SK-N-SH (cell line): ENCODE measurements at regions not wholly inside any gene's neighbourhood (a gene's known extent, or its start where the extent isn't known, plus 50 kb on each side); places are given as distances from the start of the nearest gene placed in this dataset.

Experiments
- CHD2 ChIP-seq: fragments of 150-350 bp; IDR thresholded peaks from 2 replicates; pipeline ENCODE4 v1.6.1; 2018; ENCODE audit warnings: low read length; ENCODE audit not compliant: partially characterized antibody
- TEAD4 ChIP-seq: IDR thresholded peaks from 2 replicates; pipeline ENCODE4 v1.4.0; 2012; ENCODE audit warnings: mild to moderate bottlenecking, borderline replicate concordance; ENCODE audit not compliant: insufficient read depth
- TF ChIP-seq, protein P1 (sequence below): fragments of 200-600 bp; sonication (generic); IDR thresholded peaks from 2 replicates; pipeline ENCODE4 v1.6.1; 2017; ENCODE audit warnings: antibody characterized with exemption, mild to moderate bottlenecking, moderate library complexity
- TF ChIP-seq, protein P2 (sequence below): IDR thresholded peaks from 2 replicates; pipeline ENCODE4; 2012

DNA sequence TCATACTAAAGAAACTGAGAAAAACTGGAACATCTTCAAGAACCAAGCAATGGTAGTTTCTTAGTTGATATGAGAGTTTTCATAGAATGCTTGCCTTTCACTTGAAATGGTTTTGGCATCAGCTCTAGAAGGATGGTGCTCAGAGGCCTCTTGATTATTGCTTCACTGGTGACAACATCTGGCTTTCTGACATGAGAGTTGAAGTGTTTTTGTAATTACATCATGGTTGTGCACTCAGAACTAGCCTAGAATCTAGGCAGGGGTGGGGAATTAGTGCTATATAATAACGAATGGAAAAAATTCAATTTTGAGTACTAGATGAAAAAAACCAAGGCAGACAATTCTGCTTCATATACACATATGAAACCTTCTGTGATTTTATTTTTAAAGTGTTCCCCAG, 172.8 kb upstream of the LMNTD1 start:
- TF ChIP-seq, protein P1, sequence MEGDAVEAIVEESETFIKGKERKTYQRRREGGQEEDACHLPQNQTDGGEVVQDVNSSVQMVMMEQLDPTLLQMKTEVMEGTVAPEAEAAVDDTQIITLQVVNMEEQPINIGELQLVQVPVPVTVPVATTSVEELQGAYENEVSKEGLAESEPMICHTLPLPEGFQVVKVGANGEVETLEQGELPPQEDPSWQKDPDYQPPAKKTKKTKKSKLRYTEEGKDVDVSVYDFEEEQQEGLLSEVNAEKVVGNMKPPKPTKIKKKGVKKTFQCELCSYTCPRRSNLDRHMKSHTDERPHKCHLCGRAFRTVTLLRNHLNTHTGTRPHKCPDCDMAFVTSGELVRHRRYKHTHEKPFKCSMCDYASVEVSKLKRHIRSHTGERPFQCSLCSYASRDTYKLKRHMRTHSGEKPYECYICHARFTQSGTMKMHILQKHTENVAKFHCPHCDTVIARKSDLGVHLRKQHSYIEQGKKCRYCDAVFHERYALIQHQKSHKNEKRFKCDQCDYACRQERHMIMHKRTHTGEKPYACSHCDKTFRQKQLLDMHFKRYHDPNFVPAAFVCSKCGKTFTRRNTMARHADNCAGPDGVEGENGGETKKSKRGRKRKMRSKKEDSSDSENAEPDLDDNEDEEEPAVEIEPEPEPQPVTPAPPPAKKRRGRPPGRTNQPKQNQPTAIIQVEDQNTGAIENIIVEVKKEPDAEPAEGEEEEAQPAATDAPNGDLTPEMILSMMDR: no peak
- TF ChIP-seq TEAD4: no peak
- TF ChIP-seq, protein P2, sequence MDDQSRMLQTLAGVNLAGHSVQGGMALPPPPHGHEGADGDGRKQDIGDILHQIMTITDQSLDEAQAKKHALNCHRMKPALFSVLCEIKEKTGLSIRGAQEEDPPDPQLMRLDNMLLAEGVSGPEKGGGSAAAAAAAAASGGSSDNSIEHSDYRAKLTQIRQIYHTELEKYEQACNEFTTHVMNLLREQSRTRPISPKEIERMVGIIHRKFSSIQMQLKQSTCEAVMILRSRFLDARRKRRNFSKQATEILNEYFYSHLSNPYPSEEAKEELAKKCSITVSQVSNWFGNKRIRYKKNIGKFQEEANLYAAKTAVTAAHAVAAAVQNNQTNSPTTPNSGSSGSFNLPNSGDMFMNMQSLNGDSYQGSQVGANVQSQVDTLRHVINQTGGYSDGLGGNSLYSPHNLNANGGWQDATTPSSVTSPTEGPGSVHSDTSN: no peak
- no peak for TF ChIP-seq CHD2
